Left cardiac atrium (tissue), 4 donors: ENCODE measurements at regions not wholly inside any gene's neighbourhood (a gene's known extent, or its start where the extent isn't known, plus 50 kb on each side); places are given as distances from the start of the nearest gene placed in this dataset.
"Not testable (repeated sequence)": the region's sequence is repeated elsewhere in the genome, so short reads cannot be mapped to it uniquely, and the experiment has no call there.

ENCODE experiments used
- ATAC-seq, 2 donors: fragments of 200-7000 bp; cut with Tn5 transposase; one replicate each; pipeline ENCODE4 v1.9.1; 2020; ENCODE audit warnings: mild to moderate bottlenecking in 2 of 2, moderate library complexity in 2 of 2
- DNase-seq: peaks from one replicate; pipeline ENCODE4 v3.0.0-alpha.2; 2020
- intact Hi-C, 2 donors: fragments of 100-400 bp; cut with DNase I; formaldehyde crosslinking; loops; one replicate each; pipeline versions ENCODE4 v1.14.1 to v1.15.1; 2022 to 2023
- donor health status: DM: no; HTN: yes; CAD: no.
- donor health status: DM: no; HTN: yes; CAD: no; lungs with severe emphysema.
- donor health status: DM: yes; HTN: yes; CAD: no.
- donor health status: Dilated cardiomyopathy.

DNA sequence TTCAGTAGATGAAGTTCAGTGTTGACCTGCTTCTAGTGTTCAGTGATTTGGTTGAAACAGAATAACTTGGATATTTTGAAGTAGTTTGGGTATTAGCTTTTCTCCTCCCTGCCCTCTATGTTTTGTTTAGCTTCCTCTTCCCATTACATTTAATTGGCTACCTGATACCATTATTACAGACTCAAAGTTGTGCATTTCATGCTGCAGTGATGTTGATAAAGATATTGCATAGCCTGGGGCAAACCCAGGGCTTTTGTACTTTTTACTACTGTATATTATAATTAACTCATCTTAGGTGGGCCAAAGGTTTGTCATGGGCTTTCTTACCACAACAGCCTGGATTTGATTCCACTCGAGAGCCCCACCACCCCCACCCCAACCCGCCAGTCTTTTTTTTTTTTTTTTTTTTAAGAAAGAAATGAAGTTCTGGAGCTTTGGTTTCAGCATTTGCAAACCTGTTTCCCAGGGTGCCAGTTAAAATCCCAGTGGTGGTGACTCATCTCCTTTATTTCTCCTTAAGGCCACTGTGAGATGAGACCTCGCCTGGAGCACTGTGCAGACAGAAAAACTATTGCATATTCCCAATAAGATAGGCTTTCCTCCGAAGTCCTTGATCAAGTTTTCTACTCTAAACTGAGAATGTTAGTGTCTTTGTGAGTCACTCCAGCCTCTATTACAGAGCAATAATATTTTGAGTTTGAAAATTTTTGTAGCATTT is 393.7 kb upstream of the FANCL start:
- ATAC-seq (no peak), DNase-seq (no peak)
- intact Hi-C loops = no loop called here

GRCh38 chr2:58633613-58634365 is 392.7 kb upstream of the FANCL start:
- intact Hi-C loops = no loop called here
- DNase-seq = no peak
- no peak for ATAC-seq

DNA sequence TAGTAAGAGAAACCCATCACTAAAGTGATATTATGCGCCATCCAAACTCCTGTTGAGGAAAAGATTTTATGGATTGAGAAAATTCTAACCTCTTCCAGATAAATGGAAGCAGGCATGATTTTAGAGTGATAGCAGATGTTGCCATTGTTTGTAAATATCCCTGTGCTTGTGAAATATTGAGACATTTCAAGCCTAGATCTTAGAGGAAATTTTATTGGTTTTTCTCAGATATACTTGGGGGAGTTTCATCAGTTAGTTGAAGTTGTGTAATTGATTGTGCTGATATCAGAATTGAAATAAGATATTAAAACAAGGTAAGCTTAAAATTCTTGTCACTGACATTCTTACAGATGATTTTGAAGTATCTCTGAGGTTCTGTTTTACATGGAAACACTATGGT is 390.9 kb upstream of the FANCL start:
- no peak for DNase-seq
- intact Hi-C loops = no loop called here
- no peak for ATAC-seq

DNA sequence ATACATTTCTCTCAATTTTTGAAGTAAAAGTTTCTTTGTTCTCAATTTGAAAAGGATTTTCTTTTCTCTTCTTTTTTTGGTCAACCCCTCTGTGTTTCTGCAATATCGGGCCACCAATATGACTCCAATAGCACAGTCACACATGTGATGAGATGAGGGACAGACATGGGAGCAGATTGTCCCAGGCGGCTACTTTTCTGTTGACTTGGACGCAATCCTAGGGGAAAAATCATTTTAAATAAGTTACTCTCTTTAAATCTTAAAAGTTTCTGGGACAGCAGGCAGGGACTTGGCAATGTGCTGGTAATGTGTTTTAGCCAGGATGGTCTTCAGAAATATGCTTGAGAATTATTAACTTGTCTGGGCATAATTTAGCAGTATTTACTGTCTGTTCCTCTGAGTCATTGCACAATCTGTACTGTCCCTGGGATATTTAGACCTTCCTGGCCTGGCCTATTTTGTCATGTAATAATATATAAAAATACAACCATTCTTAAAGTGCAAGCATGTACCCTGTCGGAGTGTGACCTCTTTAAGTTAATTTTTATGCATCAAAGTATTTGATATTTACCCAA is 388.5 kb upstream of the FANCL start:
- intact Hi-C loops = no loop called here
- DNase-seq (no peak), ATAC-seq (no peak)

GRCh38 chr2:58620896-58621295 is 379.8 kb upstream of the FANCL start:
- DNase-seq (no peak), ATAC-seq (no peak)
- intact Hi-C loops = no loop called here

DNA sequence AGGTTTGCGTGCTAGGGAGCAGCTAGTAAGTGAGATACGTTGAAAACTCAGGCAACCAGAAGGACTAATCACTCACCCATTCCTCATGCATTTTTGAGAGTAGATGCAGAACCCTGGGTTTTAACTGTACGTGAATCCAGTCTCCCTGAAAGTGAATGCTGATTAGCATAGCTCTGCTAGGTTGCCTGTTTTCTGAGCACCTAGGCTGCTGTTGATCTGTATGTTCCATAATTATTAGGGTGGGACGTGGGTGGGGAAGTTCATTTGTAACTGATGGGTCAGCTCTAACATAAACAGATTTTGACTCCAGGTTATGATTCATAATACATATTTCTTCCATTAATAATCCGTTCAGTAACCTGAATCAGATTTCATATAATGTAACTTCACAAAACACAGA is 379.0 kb upstream of the FANCL start:
- ATAC-seq (no peak), DNase-seq (no peak)
- intact Hi-C loops = no loop called here

DNA sequence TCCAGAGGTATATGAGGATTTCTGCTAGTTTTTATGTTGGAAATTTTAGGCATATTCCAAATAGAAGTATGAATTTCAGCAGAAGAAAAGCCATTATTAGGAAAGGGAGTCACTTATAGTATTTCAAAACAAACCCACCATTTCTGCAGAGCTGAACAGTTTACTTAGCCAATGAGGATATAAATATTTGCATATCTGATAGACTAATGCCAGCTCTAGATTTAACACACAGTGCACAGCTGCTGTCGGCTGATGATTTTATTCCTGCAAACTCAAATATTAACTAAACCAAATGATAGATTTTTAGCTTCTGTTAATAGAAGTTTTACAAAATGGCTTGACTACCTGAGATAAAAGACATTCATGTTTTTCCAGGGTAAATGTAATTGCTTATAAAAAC is 375.8 kb upstream of the FANCL start:
- intact Hi-C loops = no loop called here
- no peak for DNase-seq
- no peak for ATAC-seq

- DNase-seq (no peak), ATAC-seq (no peak)
- intact Hi-C loops = no loop called here
Observed at GRCh38 chr2:58614219-58614618, 373.1 kb upstream of the FANCL start.

DNA sequence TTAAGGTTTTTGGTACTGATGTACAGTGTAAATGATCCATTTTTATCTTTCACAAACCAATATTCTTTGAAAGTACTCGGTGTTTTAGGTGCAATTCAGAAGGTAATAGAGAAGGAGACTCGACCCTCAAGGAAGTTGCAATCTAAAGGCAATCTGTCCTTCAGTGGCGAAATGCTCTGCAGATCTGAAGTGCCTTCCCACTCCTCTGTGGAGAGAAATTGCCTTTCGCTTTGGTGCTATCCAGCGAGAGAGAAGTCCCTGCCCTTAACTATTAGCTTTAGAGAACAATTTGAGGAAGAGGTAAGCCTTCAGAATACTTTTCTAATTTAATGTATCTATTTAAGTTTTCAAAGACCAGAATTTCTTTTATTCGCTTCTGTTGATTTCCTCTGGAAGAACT is 371.8 kb upstream of the FANCL start:
- ATAC-seq = no peak
- intact Hi-C loops = no loop called here

GRCh38 chr2:58609326-58609725 is 368.2 kb upstream of the FANCL start:
- no peak for DNase-seq
- no peak for ATAC-seq
- intact Hi-C loops = no loop called here

More for the DNA sequence above, 371.8 kb upstream of the FANCL start:
- DNase-seq = no peak

DNA sequence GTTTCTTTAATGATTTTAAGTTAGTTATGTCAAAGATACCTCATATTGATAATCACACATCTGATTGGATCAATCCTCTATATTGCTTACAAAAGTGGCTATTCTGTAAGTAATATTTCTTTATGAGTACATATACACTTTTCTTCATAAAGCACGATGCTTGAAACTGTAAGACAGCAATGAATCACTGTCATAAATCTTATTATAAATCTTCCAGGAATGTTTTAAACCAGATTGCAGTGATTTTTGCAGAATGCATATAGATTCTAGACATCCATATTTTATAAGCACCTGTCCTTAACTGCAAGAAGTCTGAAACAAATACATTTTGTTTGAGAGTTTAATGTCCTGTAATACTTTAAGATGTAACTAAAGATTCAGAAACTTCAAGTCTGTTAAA is 367.0 kb upstream of the FANCL start:
- DNase-seq = no peak

GRCh38 chr2:58607448-58607847 is 366.3 kb upstream of the FANCL start:
- DNase-seq = no peak
- intact Hi-C loops = no loop called here
- ATAC-seq = no peak

More for the DNA sequence above, 367.0 kb upstream of the FANCL start:
- intact Hi-C loops = no loop called here
- no peak for ATAC-seq

- intact Hi-C loops = no loop called here
- DNase-seq = no peak
- no peak for ATAC-seq
Observed at GRCh38 chr2:58606799-58607198, 365.7 kb upstream of the FANCL start.

DNA sequence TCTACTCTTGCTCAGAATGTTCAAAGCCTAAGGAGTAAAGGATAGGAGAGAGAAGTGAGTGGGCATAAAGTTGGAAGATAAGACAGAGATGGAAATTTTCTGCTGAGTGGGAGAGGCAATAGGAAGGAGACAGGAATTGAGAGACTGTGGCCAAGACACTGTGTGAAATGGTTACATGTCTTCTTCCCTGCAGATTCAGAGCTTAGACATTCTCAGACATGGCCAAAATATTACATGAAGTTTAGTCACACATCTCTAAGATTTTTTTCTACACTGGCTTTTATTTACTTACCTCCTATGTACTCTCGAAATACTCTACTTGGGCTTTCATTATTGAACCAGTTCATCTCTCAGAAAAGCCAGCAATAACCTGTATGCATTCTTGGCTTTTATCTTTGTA is 363.0 kb upstream of the FANCL start:
- intact Hi-C loops = no loop called here

DNA sequence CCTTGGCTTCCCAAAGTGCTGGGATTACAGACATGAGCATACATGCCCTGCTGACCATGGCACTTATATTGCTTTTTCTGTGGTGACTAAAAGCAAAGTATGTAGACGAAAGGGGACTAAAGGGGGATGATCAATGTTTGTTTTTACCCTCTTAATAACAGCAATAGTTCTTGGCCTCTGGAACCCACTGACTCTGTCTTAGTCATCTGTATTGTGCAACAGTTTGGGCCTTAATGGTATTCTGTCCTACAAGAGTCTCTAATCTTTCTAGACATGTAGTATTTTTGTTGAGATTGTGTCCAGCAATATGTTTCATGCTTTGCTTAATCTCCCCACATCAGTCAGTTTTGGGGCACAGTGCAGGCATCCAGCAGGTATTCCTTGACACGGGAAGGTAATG is 359.9 kb upstream of the FANCL start:
- DNase-seq = no peak
- intact Hi-C loops = no loop called here
- no peak for ATAC-seq

More for the DNA sequence above, 363.0 kb upstream of the FANCL start:
- DNase-seq = no peak
- no peak for ATAC-seq

DNA sequence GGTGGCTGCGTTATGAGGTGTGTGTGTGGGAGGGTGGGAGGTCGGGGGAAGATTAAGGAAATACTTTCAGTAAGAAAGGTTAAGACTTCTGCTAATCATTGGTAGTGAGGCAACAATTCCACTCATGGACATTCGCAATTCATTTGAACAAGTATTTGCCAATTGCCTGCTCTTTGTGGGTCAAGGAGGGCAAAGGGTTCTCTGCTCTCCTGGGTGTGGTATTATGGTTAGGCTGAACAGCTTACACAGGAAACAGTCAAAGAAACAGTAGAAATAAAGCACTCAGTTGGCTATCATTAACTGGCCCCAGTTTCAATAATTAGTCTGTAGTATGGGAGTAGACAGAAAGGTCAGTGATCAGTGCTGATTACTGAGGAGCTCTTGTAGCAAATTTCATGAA is 357.0 kb upstream of the FANCL start:
- no peak for DNase-seq
- intact Hi-C loops = no loop called here
- ATAC-seq = no peak

- no peak for ATAC-seq
Observed at GRCh38 chr2:58595714-58596113, 354.6 kb upstream of the FANCL start.

DNA sequence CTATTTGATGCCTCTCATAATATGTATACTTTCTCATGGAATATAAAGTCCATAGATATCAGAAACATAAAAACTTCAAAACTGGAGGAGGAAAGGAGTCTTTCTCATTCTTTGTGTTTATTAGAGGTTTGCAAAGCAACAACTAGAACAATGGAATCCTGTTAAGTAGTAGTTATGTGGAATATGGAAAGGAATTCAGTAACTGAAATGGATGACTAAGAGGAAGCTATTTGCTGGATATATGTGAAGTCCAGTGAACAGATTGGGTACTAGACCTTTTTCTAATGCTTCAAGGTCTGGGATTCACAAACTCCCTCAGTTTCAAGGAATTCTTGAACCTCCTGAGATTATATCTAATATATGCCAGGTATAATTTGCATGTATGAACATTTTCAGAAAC is 353.6 kb upstream of the FANCL start:
- intact Hi-C loops = no loop called here
- ATAC-seq (no peak), DNase-seq (no peak)

More at GRCh38 chr2:58595714-58596113, 354.6 kb upstream of the FANCL start:
- DNase-seq = no peak
- intact Hi-C loops = no loop called here

DNA sequence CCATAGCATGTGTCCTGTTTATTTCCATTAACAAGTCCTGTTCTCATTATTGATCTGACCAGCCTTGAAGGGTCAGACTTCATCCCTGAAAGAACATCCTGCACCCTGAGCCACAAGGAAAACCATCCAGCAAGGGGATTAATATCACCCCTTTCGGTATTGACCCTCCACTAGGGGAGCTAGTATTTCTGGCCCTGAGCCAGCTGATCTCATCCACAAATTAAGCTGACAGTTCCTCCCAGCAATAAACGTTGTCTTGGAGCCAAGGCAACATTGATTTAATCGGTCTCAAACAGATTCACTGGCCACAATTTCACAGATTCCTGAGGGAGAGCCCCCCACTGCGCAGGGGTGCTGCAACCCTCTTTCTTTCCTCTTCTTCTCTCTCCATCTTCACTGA is 353.1 kb upstream of the FANCL start:
- ATAC-seq = no peak
- no peak for DNase-seq
- intact Hi-C loops = no loop called here

- intact Hi-C loops, DNase-seq, ATAC-seq: not testable (repeated sequence)
Observed at GRCh38 chr2:58586178-58586577, 345.1 kb upstream of the FANCL start.

DNA sequence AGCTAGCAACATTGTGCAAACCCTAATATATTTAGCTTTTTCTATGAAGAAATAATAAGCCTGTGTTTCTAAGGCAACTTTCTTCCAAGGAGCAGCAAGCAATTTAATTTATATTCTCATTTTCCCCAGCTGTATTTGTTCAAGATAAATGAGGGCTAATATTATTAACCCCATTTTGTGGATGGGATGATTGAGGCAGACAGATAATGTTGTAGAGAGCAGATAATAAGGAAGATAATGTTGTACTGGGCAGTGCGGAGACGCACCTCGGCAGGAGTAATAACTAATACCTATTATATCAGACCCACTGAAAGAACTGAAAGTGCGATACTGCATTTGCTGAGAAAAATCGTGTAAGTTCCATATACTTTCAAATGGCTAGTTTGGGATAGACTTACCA is 344.1 kb upstream of the FANCL start:
- ATAC-seq = no peak
- intact Hi-C loops = no loop called here
- no peak for DNase-seq
